HG03565 (cell line): ENCODE measurements at regions not wholly inside any gene's neighbourhood (a gene's known extent, or its start where the extent isn't known, plus 50 kb on each side); places are given as distances from the start of the nearest gene placed in this dataset.

Experiments
- ATAC-seq: cut with Tn5 transposase; IDR thresholded peaks from one replicate; pipeline ENCODE4 v1.9.1; 2021; ENCODE audit warnings: mild to moderate bottlenecking, moderate library complexity; ENCODE audit not compliant: unreplicated experiment

DNA sequence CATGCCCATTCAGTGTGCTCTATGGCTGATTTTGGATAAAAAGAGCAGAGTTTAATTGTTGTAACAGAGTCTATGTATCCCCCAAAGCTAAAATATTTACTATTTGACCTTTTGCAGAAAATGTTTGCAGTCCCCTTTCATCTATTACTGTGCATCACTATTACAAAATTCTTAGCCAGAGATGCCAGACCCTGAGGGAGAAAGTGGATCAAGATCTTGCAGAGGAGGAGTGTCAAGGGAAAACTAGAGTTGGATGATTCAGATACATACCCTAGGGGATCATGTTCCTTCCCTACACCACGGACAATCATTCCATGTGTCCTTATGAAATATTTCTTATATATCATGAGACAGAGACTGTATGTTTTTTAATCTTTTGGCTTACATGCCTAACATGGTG, 68.6 kb upstream of the TPRG1 start:
- no peak for ATAC-seq

- ATAC-seq = no peak
These were observed 63.7 kb upstream of the TPRG1 start for GRCh38 chr3:189108067-189108466.

DNA sequence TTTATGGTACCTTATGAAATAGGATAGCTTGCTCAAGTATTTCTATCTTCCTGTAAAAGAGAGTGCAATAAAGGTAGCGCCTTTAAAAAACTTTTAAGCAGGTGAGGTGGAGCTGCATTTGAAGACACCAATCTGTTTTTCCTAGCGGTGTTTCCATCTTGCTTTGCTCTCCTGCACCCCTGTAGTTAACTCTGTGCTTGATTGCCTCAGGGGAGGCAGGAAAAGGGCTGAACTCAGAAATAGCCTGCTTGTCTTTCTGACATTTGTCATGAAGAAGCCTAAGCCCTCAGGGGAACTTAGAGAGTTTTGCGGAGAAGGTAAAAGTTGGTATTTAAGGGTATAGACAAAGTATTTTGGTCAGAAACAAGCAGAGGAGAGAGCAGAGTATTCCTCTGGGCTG, 63.0 kb upstream of the TPRG1 start:
- ATAC-seq = no peak

GRCh38 chr3:189109145-189109544, 62.6 kb upstream of the TPRG1 start:
- ATAC-seq = no peak

GRCh38 chr3:189117087-189117486, 54.7 kb upstream of the TPRG1 start:
- no peak for ATAC-seq

GRCh38 chr3:189118896-189119295, 52.9 kb upstream of the TPRG1 start:
- ATAC-seq = no peak

- ATAC-seq = no peak
These were observed 51.8 kb upstream of the TPRG1 start for GRCh38 chr3:189119950-189120349.

GRCh38 chr3:189121092-189121491, 50.7 kb upstream of the TPRG1 start:
- ATAC-seq = no peak
